Nephron progenitor cell (in vitro differentiated cells): ENCODE measurements at regions not wholly inside any gene's neighbourhood (a gene's known extent, or its start where the extent isn't known, plus 50 kb on each side); places are given as distances from the start of the nearest gene placed in this dataset.

Experiments used
- DNase-seq: peaks from one replicate; pipeline ENCODE4 v3.0.0; 2021
- H3K27ac Mint-ChIP-seq: 2 replicates; pipeline ENCODE4 v1.8.0; 2021; ENCODE audit warnings: mild to moderate bottlenecking, moderate library complexity, mixed read lengths
- H3K27me3 Mint-ChIP-seq: 2 replicates; pipeline ENCODE4 v1.8.0; 2021; ENCODE audit warnings: mild to moderate bottlenecking, low read depth, mixed read lengths; ENCODE audit not compliant: poor library complexity
- H3K36me3 Mint-ChIP-seq: 2 replicates; pipeline ENCODE4 v1.8.0; 2021; ENCODE audit warnings: low read depth, mixed read lengths
- H3K4me1 Mint-ChIP-seq: 2 replicates; pipeline ENCODE4 v1.8.0; 2021; ENCODE audit warnings: mixed read lengths
- H3K4me3 Mint-ChIP-seq: 2 replicates; pipeline ENCODE4 v1.8.0; 2021; ENCODE audit warnings: mild to moderate bottlenecking, moderate library complexity, mixed read lengths
- H3K9me3 Mint-ChIP-seq: 2 replicates; pipeline ENCODE4 v1.8.0; 2021; ENCODE audit warnings: mild to moderate bottlenecking, moderate library complexity, mixed read lengths
- TF ChIP-seq, protein P1 (sequence below): fragments of 200-600 bp; sonication (generic); IDR thresholded peaks from 2 replicates; pipeline ENCODE4 v1.5.0; 2021; ENCODE audit warnings: antibody characterized with exemption

GRCh38 chr9:100756217-100756616 lies 178.3 kb downstream of the CAVIN4 start:
- no peak overlapping the region for H3K4me3 Mint-ChIP-seq
- no peaks in the 10 kb centered on the region for H3K4me1 Mint-ChIP-seq
- TF ChIP-seq, protein P1, sequence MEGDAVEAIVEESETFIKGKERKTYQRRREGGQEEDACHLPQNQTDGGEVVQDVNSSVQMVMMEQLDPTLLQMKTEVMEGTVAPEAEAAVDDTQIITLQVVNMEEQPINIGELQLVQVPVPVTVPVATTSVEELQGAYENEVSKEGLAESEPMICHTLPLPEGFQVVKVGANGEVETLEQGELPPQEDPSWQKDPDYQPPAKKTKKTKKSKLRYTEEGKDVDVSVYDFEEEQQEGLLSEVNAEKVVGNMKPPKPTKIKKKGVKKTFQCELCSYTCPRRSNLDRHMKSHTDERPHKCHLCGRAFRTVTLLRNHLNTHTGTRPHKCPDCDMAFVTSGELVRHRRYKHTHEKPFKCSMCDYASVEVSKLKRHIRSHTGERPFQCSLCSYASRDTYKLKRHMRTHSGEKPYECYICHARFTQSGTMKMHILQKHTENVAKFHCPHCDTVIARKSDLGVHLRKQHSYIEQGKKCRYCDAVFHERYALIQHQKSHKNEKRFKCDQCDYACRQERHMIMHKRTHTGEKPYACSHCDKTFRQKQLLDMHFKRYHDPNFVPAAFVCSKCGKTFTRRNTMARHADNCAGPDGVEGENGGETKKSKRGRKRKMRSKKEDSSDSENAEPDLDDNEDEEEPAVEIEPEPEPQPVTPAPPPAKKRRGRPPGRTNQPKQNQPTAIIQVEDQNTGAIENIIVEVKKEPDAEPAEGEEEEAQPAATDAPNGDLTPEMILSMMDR, result no peak
- no peak overlapping the region for H3K27ac Mint-ChIP-seq
- no peak for DNase-seq
- no peaks in the 10 kb centered on the region for H3K36me3 Mint-ChIP-seq
- no peaks in the 10 kb centered on the region for H3K27me3 Mint-ChIP-seq
- peaks cover 5% of the 10 kb centered on the region for H3K9me3 Mint-ChIP-seq

DNA sequence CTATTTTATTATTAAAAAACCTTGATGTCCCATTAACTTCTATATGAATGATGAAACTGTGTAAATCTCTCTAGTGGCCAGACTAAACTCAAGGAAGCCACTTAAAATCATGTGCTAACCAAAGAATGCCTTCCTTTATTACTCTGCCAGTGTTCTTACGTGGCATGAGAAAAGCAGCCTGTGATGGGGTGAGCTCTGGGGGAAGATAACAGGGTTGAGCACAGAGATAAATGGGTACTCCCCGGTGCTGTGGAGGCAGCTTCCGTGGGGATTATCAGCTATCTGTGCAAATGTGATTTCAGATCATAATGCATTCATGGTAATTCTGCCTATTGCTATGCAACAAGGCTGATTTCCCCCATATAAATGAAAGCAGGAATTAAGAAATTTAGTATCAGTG lies 181.3 kb downstream of the CAVIN4 start:
- Mint-ChIP-seq H3K36me3 (no peaks in the 10 kb centered on the region), H3K27ac (no peak overlapping the region), H3K9me3 (peaks cover under 1% of the 10 kb centered on the region), H3K4me1 (no peaks in the 10 kb centered on the region), H3K27me3 (no peaks in the 10 kb centered on the region), H3K4me3 (no peak overlapping the region)
- no peak for DNase-seq
- TF ChIP-seq, protein P1, result no peak

GRCh38 chr9:100761276-100761802 lies 183.5 kb downstream of the CAVIN4 start:
- DNase-seq, result no peak
- Mint-ChIP-seq H3K36me3 (no peaks in the 10 kb centered on the region), H3K4me1 (no peaks in the 10 kb centered on the region), H3K9me3 (peaks cover 1% of the 10 kb centered on the region), H3K27ac (no peak overlapping the region), H3K4me3 (no peak overlapping the region), H3K27me3 (no peaks in the 10 kb centered on the region)
- TF ChIP-seq, protein P1, result no peak

- no peaks in the 10 kb centered on the region for H3K36me3 Mint-ChIP-seq
- DNase-seq, result no peak
- H3K4me1 Mint-ChIP-seq, result no peaks in the 10 kb centered on the region
- H3K27me3 Mint-ChIP-seq, result no peaks in the 10 kb centered on the region
- TF ChIP-seq, protein P1, result no peak
- no peaks in the 10 kb centered on the region for H3K9me3 Mint-ChIP-seq
- no peak overlapping the region for H3K4me3 Mint-ChIP-seq
- H3K27ac Mint-ChIP-seq, result no peak overlapping the region
These were observed 196.4 kb downstream of the CAVIN4 start for GRCh38 chr9:100774326-100774725.

DNA sequence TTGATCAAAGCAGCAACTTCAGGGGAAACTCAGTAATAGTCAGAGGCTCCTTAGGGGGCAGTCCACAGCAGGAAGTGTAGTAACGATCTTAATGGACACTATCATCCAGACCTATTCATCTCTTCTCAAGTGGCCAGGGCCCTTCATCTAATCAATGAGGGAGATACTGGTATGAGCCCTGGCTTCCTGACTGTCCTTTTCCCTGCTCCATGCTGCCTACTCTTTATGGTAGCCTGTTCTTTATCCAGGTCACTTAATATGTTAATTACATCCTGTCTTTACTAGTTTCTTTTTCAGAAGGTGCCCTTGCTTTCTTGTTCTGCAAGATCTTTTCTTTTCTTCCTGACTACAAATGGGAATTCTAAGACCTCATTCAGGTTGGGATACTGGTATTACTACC lies 197.1 kb downstream of the CAVIN4 start:
- H3K36me3 Mint-ChIP-seq, result no peaks in the 10 kb centered on the region
- no peaks in the 10 kb centered on the region for H3K4me1 Mint-ChIP-seq
- no peaks in the 10 kb centered on the region for H3K9me3 Mint-ChIP-seq
- TF ChIP-seq, protein P1, result no peak
- H3K27me3 Mint-ChIP-seq, result no peaks in the 10 kb centered on the region
- H3K4me3 Mint-ChIP-seq, result no peak overlapping the region
- H3K27ac Mint-ChIP-seq, result no peak overlapping the region
- no peak for DNase-seq

GRCh38 chr9:100775912-100776311 lies 198.0 kb downstream of the CAVIN4 start:
- DNase-seq, result no peak
- H3K9me3 Mint-ChIP-seq, result no peaks in the 10 kb centered on the region
- H3K27me3 Mint-ChIP-seq, result no peaks in the 10 kb centered on the region
- TF ChIP-seq, protein P1, result no peak
- H3K27ac Mint-ChIP-seq, result no peak overlapping the region
- no peaks in the 10 kb centered on the region for H3K36me3 Mint-ChIP-seq
- H3K4me1 Mint-ChIP-seq, result no peaks in the 10 kb centered on the region
- no peak overlapping the region for H3K4me3 Mint-ChIP-seq
